GM23338 (cell line): ENCODE measurements at regions not wholly inside any gene's neighbourhood (a gene's known extent, or its start where the extent isn't known, plus 50 kb on each side); places are given as distances from the start of the nearest gene placed in this dataset.

Source experiments
- ATAC-seq: fragments of 200-7000 bp; cut with Tn5 transposase; 3 replicates; pipeline ENCODE4 v1.9.1; 2020
- DNase-seq: peaks from one replicate; pipeline ENCODE4 v3.0.0-alpha.2; 2015; ENCODE audit warnings: low spot score
- H2AFZ ChIP-seq: fragments of 200-600 bp; sonication (generic); 2 replicates; pipeline ENCODE4 v1.8.0; 2016; ENCODE audit warnings: antibody characterized with exemption, mild to moderate bottlenecking, moderate library complexity
- H3F3A ChIP-seq: fragments of 200-600 bp; sonication (generic); replicated peaks from 2 replicates; pipeline ENCODE4 v1.8.0; 2017; ENCODE audit warnings: antibody characterized with exemption, mixed run types, low read depth
- H3K27ac ChIP-seq: fragments of 200-600 bp; sonication (generic); 2 replicates; pipeline ENCODE4 v1.6.1; 2016; ENCODE audit warnings: low read depth
- H3K27me3 ChIP-seq: fragments of 200-600 bp; sonication (generic); 2 replicates; pipeline ENCODE4 v1.8.0; 2016; ENCODE audit warnings: mild to moderate bottlenecking, mixed run types, moderate library complexity; ENCODE audit not compliant: insufficient read depth
- H3K36me3 ChIP-seq: fragments of 200-600 bp; sonication (generic); 2 replicates; pipeline ENCODE4 v1.8.0; 2016; ENCODE audit warnings: mild to moderate bottlenecking; ENCODE audit not compliant: insufficient read depth
- H3K4me1 ChIP-seq: fragments of 200-600 bp; sonication (generic); 2 replicates; pipeline ENCODE4 v1.8.0; 2016; ENCODE audit warnings: mild to moderate bottlenecking, moderate library complexity; ENCODE audit not compliant: insufficient read depth
- H3K4me2 ChIP-seq: fragments of 200-600 bp; sonication (generic); 2 replicates; pipeline ENCODE4 v1.7.1; 2017; ENCODE audit warnings: mixed run types
- H3K4me3 ChIP-seq: fragments of 200-600 bp; sonication (generic); 2 replicates; pipeline ENCODE4 v1.6.1; 2016; ENCODE audit warnings: mixed run types
- H3K79me2 ChIP-seq: fragments of 200-600 bp; sonication (generic); replicated peaks from 2 replicates; pipeline ENCODE4 v1.8.0; 2017; ENCODE audit warnings: mild to moderate bottlenecking; ENCODE audit not compliant: insufficient read depth
- H3K9me2 ChIP-seq: fragments of 200-600 bp; sonication (generic); 2 replicates; pipeline ENCODE4 v1.8.0; 2017; ENCODE audit not compliant: insufficient read depth
- H4K20me1 ChIP-seq: fragments of 200-600 bp; sonication (generic); replicated peaks from 2 replicates; pipeline ENCODE4 v1.8.0; 2017; ENCODE audit warnings: mild to moderate bottlenecking; ENCODE audit not compliant: insufficient read depth
- H3K27ac Mint-ChIP-seq: 2 replicates; pipeline ENCODE4 v1.8.0; 2020; ENCODE audit warnings: inconsistent platforms, mild to moderate bottlenecking, moderate library complexity, mixed read lengths
- H3K27me3 Mint-ChIP-seq: 3 replicates; pipeline ENCODE4 v1.8.0; 2022; ENCODE audit warnings: low read depth, mild to moderate bottlenecking, moderate library complexity, mixed read lengths, inconsistent platforms; ENCODE audit not compliant: insufficient read depth, poor library complexity
- H3K36me3 Mint-ChIP-seq: 3 replicates; pipeline ENCODE4 v1.8.0; 2021; ENCODE audit warnings: low read depth, mild to moderate bottlenecking, inconsistent platforms, moderate library complexity, mixed read lengths
- H3K4me1 Mint-ChIP-seq: 3 replicates; pipeline ENCODE4 v1.8.0; 2020; ENCODE audit warnings: mild to moderate bottlenecking, inconsistent platforms, mixed read lengths
- H3K4me3 Mint-ChIP-seq: 3 replicates; pipeline ENCODE4 v1.8.0; 2021; ENCODE audit warnings: moderate library complexity, mild to moderate bottlenecking, inconsistent platforms, mixed read lengths
- H3K9me3 Mint-ChIP-seq: 3 replicates; pipeline ENCODE4 v1.8.0; 2020; ENCODE audit warnings: moderate library complexity, mild to moderate bottlenecking, inconsistent platforms, mixed read lengths
- CREB1 ChIP-seq: fragments of 250-450 bp; sonication (Bioruptor Pico); IDR thresholded peaks from 2 replicates; pipeline ENCODE4 v1.5.0; 2020; ENCODE audit warnings: low read depth, mild to moderate bottlenecking, moderate library complexity
- CTCF ChIP-seq, 2 experiments: fragments of 200-600 bp in 1 of 2; sonication (generic) in 1 of 2; conservative IDR thresholded peaks; 2 replicates each; pipeline versions ENCODE4 v1.5.1 to v1.6.1; 2016 to 2017; ENCODE audit warnings: antibody characterized with exemption in 2 of 2, low read depth in 2 of 2, mild to moderate bottlenecking in 2 of 2, moderate library complexity in 1 of 2
- ETS1 ChIP-seq: IDR thresholded peaks from 2 replicates; pipeline ENCODE4 v1.6.1; 2016; ENCODE audit warnings: antibody characterized with exemption
- EZH2phosphoT487 ChIP-seq: fragments of 200-600 bp; sonication (generic); IDR thresholded peaks from one replicate; pipeline ENCODE4 v1.8.1; 2018; ENCODE audit warnings: antibody characterized with exemption; ENCODE audit not compliant: unreplicated experiment
- JUNB ChIP-seq: IDR thresholded peaks from one replicate; pipeline ENCODE4 v1.6.1; 2016; ENCODE audit warnings: antibody characterized with exemption; ENCODE audit not compliant: unreplicated experiment
- NANOG ChIP-seq: IDR thresholded peaks from 2 replicates; pipeline ENCODE4 v1.6.1; 2016; ENCODE audit warnings: antibody characterized with exemption, borderline replicate concordance
- POLR2AphosphoS5 ChIP-seq: IDR thresholded peaks from 2 replicates; pipeline ENCODE4 v1.6.1; 2016; ENCODE audit warnings: antibody characterized with exemption, low read depth
- REST ChIP-seq: IDR thresholded peaks from one replicate; pipeline ENCODE4 v1.6.1; 2018; ENCODE audit warnings: antibody characterized with exemption; ENCODE audit not compliant: unreplicated experiment
- STAT1 ChIP-seq: IDR thresholded peaks from one replicate; pipeline ENCODE4 v1.6.1; 2016; ENCODE audit warnings: antibody characterized with exemption; ENCODE audit not compliant: unreplicated experiment
- ZNF114 ChIP-seq: fragments of 250-450 bp; sonication (Bioruptor Pico); IDR thresholded peaks from 2 replicates; pipeline ENCODE4 v1.5.0; 2020; ENCODE audit warnings: mild to moderate bottlenecking, moderate library complexity
- ZNF331 ChIP-seq: fragments of 250-450 bp; sonication (Bioruptor Pico); IDR thresholded peaks from 2 replicates; pipeline ENCODE4 v1.5.0; 2020; ENCODE audit warnings: low read depth, mild to moderate bottlenecking, moderate library complexity

- TF ChIP-seq REST = no peak
- TF ChIP-seq JUNB = no peak
- TF ChIP-seq NANOG = no peak
- no peak for TF ChIP-seq ZNF331
- no peak for TF ChIP-seq CTCF (conservative IDR thresholded peaks at IDR 0.05; ENCODE audit: low read depth in 2 of 2)
- no peak for TF ChIP-seq EZH2phosphoT487
- no peak for TF ChIP-seq POLR2AphosphoS5
Observed at GRCh38 chr1:194495434-194495833, 1309.0 kb upstream of the B3GALT2 start (continued).

- Mint-ChIP-seq H3K9me3 (peaks cover 4% of the 10 kb centered on the region), H3K27ac (no peak overlapping the region), H3K36me3 (no peaks in the 10 kb centered on the region), H3K4me1 (no peaks in the 10 kb centered on the region), H3K27me3 (no peaks in the 10 kb centered on the region), H3K4me3 (no peak overlapping the region)
- Histone ChIP-seq H2AFZ (no peak overlapping the region), H3K27ac (no peak overlapping the region), H3K9me2 (no peaks in the 10 kb centered on the region), H3F3A (no peaks in the 10 kb centered on the region), H3K4me2 (no peak overlapping the region), H3K27me3 (no peaks in the 10 kb centered on the region), H4K20me1 (no peaks in the 10 kb centered on the region), H3K36me3 (no peaks in the 10 kb centered on the region), H3K4me3 (no peak overlapping the region), H3K79me2 (no peaks in the 10 kb centered on the region), H3K4me1 (no peaks in the 10 kb centered on the region)
- no peak for DNase-seq
- ATAC-seq = no peak
- TF ChIP-seq ZNF114 (CRISPR knock-in tag) (no peak), ZNF331 (no peak), CREB1 (CRISPR knock-in tag) (no peak), POLR2AphosphoS5 (no peak), STAT1 (no peak), ETS1 (no peak), NANOG (no peak), JUNB (no peak), CTCF (conservative IDR thresholded peaks at IDR 0.05; ENCODE audit: low read depth in 2 of 2) (no peak), EZH2phosphoT487 (no peak)
Observed at GRCh38 chr1:194487172-194487571, 1300.8 kb upstream of the B3GALT2 start.
